ENCODE measurements at regions not wholly inside any gene's neighbourhood (a gene's known extent, or its start where the extent isn't known, plus 50 kb on each side); places are given as distances from the start of the nearest gene placed in this dataset.

- Histone ChIP-seq H3K27ac (ENCODE audit: low read depth in 1 of 2, low read length in 2 of 2) (no peak overlapping the region), H3K4me3 (ENCODE audit: low read length) (no peak overlapping the region), H3K36me3 (ENCODE audit: insufficient read depth, low read length) (no peaks in the 10 kb centered on the region), H3K4me1 (ENCODE audit: insufficient read depth, low read length) (peaks cover 13% of the 10 kb centered on the region), H3K9me3 (ENCODE audit: control insufficient read depth in 1 of 2, insufficient read depth in 1 of 2, low read length in 2 of 2) (no peaks in the 10 kb centered on the region), H3K27me3 (ENCODE audit: control insufficient read depth in 1 of 2, insufficient read depth in 2 of 2, low read length in 2 of 2) (no peaks in the 10 kb centered on the region)
- no peak for TF ChIP-seq CTCF (IDR thresholded peaks at IDR 0.05)
- no peaks in the 10 kb centered on the region for H3K9me3 Mint-ChIP-seq
- no peak overlapping the region for H3K27ac Mint-ChIP-seq
- intact Hi-C loops (cut with DNase I, micrococcal nuclease), result no loop called here
- ATAC-seq (ENCODE audit: poor library complexity), result no peak
- no peaks in the 10 kb centered on the region for H3K36me3 Mint-ChIP-seq (ENCODE audit: low read depth)
- POLR2A ChIA-PET, result interaction anchor here (0.7 to 1.1 kb wide), 2 partner anchors 299 to 312 kb away, joined by 3 read pairs; partner anchors contain the start of gene MAP3K1
- CTCF ChIA-PET, result interaction anchor here (1.3 kb wide), 1 partner anchor 10 kb away, joined by 3 read pairs; no protein-coding TSS in a partner anchor
- DNase-seq, result no peak
- no peak overlapping the region for H3K4me3 Mint-ChIP-seq
- peaks cover 38% of the 10 kb centered on the region for H3K4me1 Mint-ChIP-seq (ENCODE audit: low read depth)
- H3K27me3 Mint-ChIP-seq, result no peaks in the 10 kb centered on the region
Measured at GRCh38 chr5:56516441-56516840, 283.3 kb upstream of the ANKRD55 start.

GRCh38 chr5:56516035-56516434 lies 282.9 kb upstream of the ANKRD55 start:
- ChIA-PET POLR2A (no interaction called here), CTCF (no interaction called here)
- ATAC-seq (ENCODE audit: poor library complexity) (no peak), DNase-seq (no peak)
- Mint-ChIP-seq H3K36me3 (ENCODE audit: low read depth) (no peaks in the 10 kb centered on the region), H3K4me1 (ENCODE audit: low read depth) (peaks cover 38% of the 10 kb centered on the region), H3K4me3 (no peak overlapping the region), H3K27ac (no peak overlapping the region), H3K9me3 (no peaks in the 10 kb centered on the region), H3K27me3 (no peaks in the 10 kb centered on the region)
- Histone ChIP-seq H3K4me3 (ENCODE audit: low read length) (no peak overlapping the region), H3K36me3 (ENCODE audit: insufficient read depth, low read length) (no peaks in the 10 kb centered on the region), H3K27me3 (ENCODE audit: control insufficient read depth in 1 of 2, insufficient read depth in 2 of 2, low read length in 2 of 2) (no peaks in the 10 kb centered on the region), H3K27ac (ENCODE audit: low read depth in 1 of 2, low read length in 2 of 2) (no peak overlapping the region), H3K9me3 (ENCODE audit: control insufficient read depth in 1 of 2, insufficient read depth in 1 of 2, low read length in 2 of 2) (no peaks in the 10 kb centered on the region), H3K4me1 (ENCODE audit: insufficient read depth, low read length) (peaks cover 13% of the 10 kb centered on the region)
- no peak for TF ChIP-seq CTCF (IDR thresholded peaks at IDR 0.05)
- intact Hi-C loops (cut with DNase I, micrococcal nuclease), result no loop called here

- H3K27me3 Mint-ChIP-seq, result no peaks in the 10 kb centered on the region
- TF ChIP-seq CTCF (IDR thresholded peaks at IDR 0.05), result no peak
- H3K27ac ChIP-seq (ENCODE audit: low read depth in 1 of 2, low read length in 2 of 2), result no peak overlapping the region
- peaks cover 38% of the 10 kb centered on the region for H3K4me1 Mint-ChIP-seq (ENCODE audit: low read depth)
- POLR2A ChIA-PET, result no interaction called here
- intact Hi-C loops (cut with DNase I, micrococcal nuclease), result no loop called here
- H3K36me3 ChIP-seq (ENCODE audit: insufficient read depth, low read length), result no peaks in the 10 kb centered on the region
- CTCF ChIA-PET, result no interaction called here
- no peak for ATAC-seq (ENCODE audit: poor library complexity)
- H3K4me3 ChIP-seq (ENCODE audit: low read length), result no peak overlapping the region
- H3K4me1 ChIP-seq (ENCODE audit: insufficient read depth, low read length), result peaks cover 13% of the 10 kb centered on the region
- H3K4me3 Mint-ChIP-seq, result no peak overlapping the region
- no peak overlapping the region for H3K27ac Mint-ChIP-seq
- no peaks in the 10 kb centered on the region for H3K9me3 ChIP-seq (ENCODE audit: control insufficient read depth in 1 of 2, insufficient read depth in 1 of 2, low read length in 2 of 2)
- no peaks in the 10 kb centered on the region for H3K9me3 Mint-ChIP-seq
- no peaks in the 10 kb centered on the region for H3K36me3 Mint-ChIP-seq (ENCODE audit: low read depth)
- no peaks in the 10 kb centered on the region for H3K27me3 ChIP-seq (ENCODE audit: control insufficient read depth in 1 of 2, insufficient read depth in 2 of 2, low read length in 2 of 2)
- no peak for DNase-seq
Measured at GRCh38 chr5:56515011-56515410, 281.9 kb upstream of the ANKRD55 start.

Data from CD4-positive, alpha-beta T cell (primary cell).